ENCODE measurements at regions not wholly inside any gene's neighbourhood (a gene's known extent, or its start where the extent isn't known, plus 50 kb on each side); places are given as distances from the start of the nearest gene placed in this dataset.
"Not testable (repeated sequence)": the region's sequence is repeated elsewhere in the genome, so short reads cannot be mapped to it uniquely, and the experiment has no call there.

GRCh38 chr10:45564303-45564959 lies 108.1 kb downstream of the ZFAND4 start:
- no peak for DNase-seq

- DNase-seq, result no peak
Observed at GRCh38 chr10:45561952-45562351, 110.6 kb downstream of the ZFAND4 start.

- DNase-seq, result no peak
Observed at GRCh38 chr10:45560262-45560661, 112.3 kb downstream of the ZFAND4 start.

GRCh38 chr10:45558425-45558824 lies 114.1 kb downstream of the ZFAND4 start:
- no peak for DNase-seq

- DNase-seq, result no peak
Observed at GRCh38 chr10:45557275-45557905, 115.2 kb downstream of the ZFAND4 start.

- DNase-seq, result no peak
Observed at GRCh38 chr10:45555795-45556194, 116.8 kb downstream of the ZFAND4 start.

GRCh38 chr10:45555332-45555731 lies 117.2 kb downstream of the ZFAND4 start:
- not testable (repeated sequence) for DNase-seq

GRCh38 chr10:45553613-45554012 lies 119.0 kb downstream of the ZFAND4 start:
- DNase-seq, result no peak

GRCh38 chr10:45553155-45553554 lies 119.4 kb downstream of the ZFAND4 start:
- DNase-seq, result no peak

GRCh38 chr10:45552476-45552875 lies 120.1 kb downstream of the ZFAND4 start:
- no peak for DNase-seq

GRCh38 chr10:45550903-45551786 lies 121.4 kb downstream of the ZFAND4 start:
- DNase-seq, result no peak

- no peak for DNase-seq
Observed at GRCh38 chr10:45548068-45548467, 124.5 kb downstream of the ZFAND4 start.

- DNase-seq, result no peak
Observed at GRCh38 chr10:45547207-45547606, 125.4 kb downstream of the ZFAND4 start.

GRCh38 chr10:45545150-45545549 lies 127.4 kb downstream of the ZFAND4 start:
- no peak for DNase-seq

- DNase-seq, result no peak
Observed at GRCh38 chr10:45544191-45544590, 128.4 kb downstream of the ZFAND4 start.

GRCh38 chr10:45541032-45541431 lies 131.5 kb downstream of the ZFAND4 start:
- not testable (repeated sequence) for DNase-seq

GRCh38 chr10:45540589-45540988 lies 132.0 kb downstream of the ZFAND4 start:
- not testable (repeated sequence) for DNase-seq

- DNase-seq, result not testable (repeated sequence)
Observed at GRCh38 chr10:45539569-45539968, 133.0 kb downstream of the ZFAND4 start.

- no peak for DNase-seq
Observed at GRCh38 chr10:45534572-45534971, 138.0 kb downstream of the ZFAND4 start.

GRCh38 chr10:45532480-45532879 lies 140.1 kb downstream of the ZFAND4 start:
- DNase-seq, result no peak

GRCh38 chr10:45526309-45526905 lies 146.2 kb downstream of the ZFAND4 start:
- no peak for DNase-seq

GRCh38 chr10:45520476-45520875 lies 146.5 kb downstream of the ALOX5 start:
- no peak for DNase-seq

- DNase-seq, result no peak
Observed at GRCh38 chr10:45518741-45519140, 144.7 kb downstream of the ALOX5 start.
